SU-DHL-6 (cell line): ENCODE measurements at regions not wholly inside any gene's neighbourhood (a gene's known extent, or its start where the extent isn't known, plus 50 kb on each side); places are given as distances from the start of the nearest gene placed in this dataset.

Source experiments
- H2AFZ ChIP-seq: fragments of 200-600 bp; sonication (generic); 2 replicates; pipeline ENCODE4 v1.6.1; 2014; ENCODE audit warnings: low read depth, mild to moderate bottlenecking, moderate library complexity, mixed read lengths, antibody characterized with exemption, low read length; ENCODE audit not compliant: severe bottlenecking
- H3F3A ChIP-seq: fragments of 200-600 bp; shearing (Covaris generic); 2 replicates; pipeline ENCODE4 v1.6.0; 2016; ENCODE audit warnings: antibody characterized with exemption, mild to moderate bottlenecking; ENCODE audit not compliant: insufficient read depth
- H3K27ac ChIP-seq: fragments of 200-600 bp; sonication (generic); 2 replicates; pipeline ENCODE4 v1.5.1; 2016; ENCODE audit warnings: low read depth, mild to moderate bottlenecking, low read length, moderate library complexity, mixed read lengths
- H3K27me3 ChIP-seq: fragments of 200-600 bp; sonication (generic), shearing (Covaris generic); 2 replicates; pipeline ENCODE4 v1.6.0; 2014; ENCODE audit warnings: mild to moderate bottlenecking, low read length
- H3K36me3 ChIP-seq: fragments of 200-600 bp; sonication (generic); 2 replicates; pipeline ENCODE4 v1.6.1; 2014; ENCODE audit warnings: mild to moderate bottlenecking, low read length, mixed read lengths
- H3K4me2 ChIP-seq: fragments of 300-600, 200-600 bp; shearing (Covaris generic), sonication (generic); 2 replicates; pipeline ENCODE4 v1.6.0; 2014; ENCODE audit warnings: low read length, low read depth, mild to moderate bottlenecking; ENCODE audit not compliant: poor library complexity, severe bottlenecking
- H3K4me3 ChIP-seq: fragments of 200-600 bp; sonication (generic); 2 replicates; pipeline ENCODE4 v1.5.1; 2014; ENCODE audit warnings: antibody characterized with exemption, low read length, mild to moderate bottlenecking, mixed read lengths; ENCODE audit not compliant: insufficient read depth, poor library complexity, severe bottlenecking
- H3K79me2 ChIP-seq: fragments of 200-600 bp; sonication (generic); 2 replicates; pipeline ENCODE4 v1.6.1; 2014; ENCODE audit warnings: mild to moderate bottlenecking, low read length, moderate library complexity; ENCODE audit not compliant: insufficient read depth
- H3K9ac ChIP-seq: fragments of 200-600 bp; sonication (generic); 2 replicates; pipeline ENCODE4 v1.7.0; 2014; ENCODE audit warnings: mild to moderate bottlenecking, low read length
- H3K9me2 ChIP-seq: fragments of 200-600 bp; sonication (generic); replicated peaks from 2 replicates; pipeline ENCODE4 v1.6.1; 2014; ENCODE audit warnings: low read length; ENCODE audit not compliant: insufficient read depth
- H3K9me3 ChIP-seq: fragments of 200-600 bp; sonication (generic); 2 replicates; pipeline ENCODE4 v1.6.1; 2014; ENCODE audit warnings: low read length, mixed read lengths; ENCODE audit not compliant: insufficient read depth
- H4K20me1 ChIP-seq: fragments of 200-600 bp; sonication (generic); 2 replicates; pipeline ENCODE4 v1.6.1; 2014; ENCODE audit warnings: low read depth, mild to moderate bottlenecking, antibody characterized with exemption, low read length, moderate library complexity, mixed read lengths
- CTCF ChIP-seq: fragments of 200-600 bp; sonication (generic); IDR thresholded peaks from one replicate; pipeline ENCODE4 v1.5.1; 2017; ENCODE audit warnings: antibody characterized with exemption, mild to moderate bottlenecking, low read length, moderate library complexity; ENCODE audit not compliant: insufficient read depth, poor library complexity, severe bottlenecking
- EZH2phosphoT487 ChIP-seq: fragments of 200-600 bp; sonication (generic), shearing (Covaris generic); conservative IDR thresholded peaks from 2 replicates; pipeline ENCODE4 v1.6.1; 2018; ENCODE audit warnings: mild to moderate bottlenecking, antibody characterized with exemption, low read length, moderate library complexity, mixed read lengths

DNA sequence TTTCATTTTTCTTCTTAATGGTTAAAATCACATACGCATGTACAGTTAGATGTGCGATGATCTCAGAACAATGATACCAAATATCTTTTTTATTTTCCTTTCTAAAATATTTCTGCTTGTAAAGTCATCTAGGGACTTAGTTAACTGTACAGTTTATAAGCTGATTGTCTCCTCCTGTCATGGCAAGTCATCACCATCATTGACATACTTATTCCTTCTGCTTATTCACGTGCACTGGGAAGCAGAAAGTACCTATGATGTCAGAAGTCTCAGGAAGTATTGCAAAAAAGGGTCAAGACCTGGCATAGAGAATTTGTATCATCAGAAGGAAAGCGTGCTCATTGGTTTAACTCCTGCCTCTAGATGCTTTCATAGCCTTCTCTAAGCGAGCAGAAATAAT lies 154.2 kb downstream of the DSC3 start:
- H3K9ac ChIP-seq, result no peak overlapping the region
- no peak overlapping the region for H3K4me2 ChIP-seq
- TF ChIP-seq EZH2phosphoT487, result no peak
- TF ChIP-seq CTCF, result no peak
- no peaks in the 10 kb centered on the region for H3K9me3 ChIP-seq
- H2AFZ ChIP-seq, result no peak overlapping the region
- no peaks in the 10 kb centered on the region for H3K9me2 ChIP-seq
- H3K27me3 ChIP-seq, result no peaks in the 10 kb centered on the region
- no peaks in the 10 kb centered on the region for H3K36me3 ChIP-seq
- H3K79me2 ChIP-seq, result no peaks in the 10 kb centered on the region
- no peak overlapping the region for H3K27ac ChIP-seq
- no peaks in the 10 kb centered on the region for H4K20me1 ChIP-seq
- H3F3A ChIP-seq, result no peaks in the 10 kb centered on the region
- H3K4me3 ChIP-seq, result no peak overlapping the region

DNA sequence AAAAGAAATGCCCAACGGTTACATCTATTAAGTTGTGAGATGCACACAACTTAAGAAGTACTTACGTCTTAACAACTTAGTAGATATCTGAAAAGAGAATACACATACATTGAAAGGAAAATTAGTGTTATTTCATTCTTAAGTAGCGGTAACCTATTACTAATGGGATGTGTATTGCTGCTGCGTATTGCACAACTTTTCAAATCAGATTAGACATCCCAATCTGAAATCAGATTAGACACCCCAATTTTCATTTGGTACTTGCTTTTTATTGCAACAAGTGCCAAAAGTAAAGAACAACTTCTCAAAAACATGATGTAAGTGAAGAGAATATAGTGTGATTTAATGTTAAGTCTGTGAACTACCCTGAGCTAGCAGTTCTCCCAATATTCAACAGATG lies 155.5 kb downstream of the DSC3 start:
- Histone ChIP-seq H3K79me2 (no peaks in the 10 kb centered on the region), H3K27me3 (no peaks in the 10 kb centered on the region), H4K20me1 (no peaks in the 10 kb centered on the region), H3K9me3 (no peaks in the 10 kb centered on the region), H3K4me3 (no peak overlapping the region), H2AFZ (no peak overlapping the region), H3K27ac (no peak overlapping the region), H3K9me2 (no peaks in the 10 kb centered on the region), H3F3A (no peaks in the 10 kb centered on the region), H3K4me2 (no peak overlapping the region), H3K36me3 (no peaks in the 10 kb centered on the region), H3K9ac (no peak overlapping the region)
- TF ChIP-seq EZH2phosphoT487, result no peak
- no peak for TF ChIP-seq CTCF

DNA sequence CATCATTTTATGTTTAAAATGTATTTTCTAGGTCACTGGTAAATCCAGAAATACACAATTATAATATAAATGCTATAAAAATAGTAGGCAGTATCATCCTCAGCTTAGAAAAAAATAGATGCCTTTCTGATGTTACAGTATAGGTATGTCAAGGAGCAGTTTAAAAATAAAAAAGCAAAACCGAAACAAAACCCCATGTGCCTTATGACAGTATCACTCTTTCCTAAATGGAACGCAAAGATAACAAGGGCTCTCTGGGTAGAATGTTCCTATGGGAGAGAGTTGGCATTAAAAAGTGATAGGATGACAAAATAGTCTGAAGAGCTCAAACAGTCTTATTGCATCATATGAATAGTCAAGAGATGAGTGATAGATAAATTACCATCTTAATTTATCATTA lies 172.1 kb downstream of the DSC3 start:
- no peaks in the 10 kb centered on the region; the same call in 1 of the 2 replicates for H3K9me3 ChIP-seq
- H3F3A ChIP-seq, result no peaks in the 10 kb centered on the region
- no peaks in the 10 kb centered on the region for H3K36me3 ChIP-seq
- no peak overlapping the region for H3K4me3 ChIP-seq
- H3K4me2 ChIP-seq, result no peak overlapping the region
- H3K27ac ChIP-seq, result no peak overlapping the region
- no peak overlapping the region for H2AFZ ChIP-seq
- H4K20me1 ChIP-seq, result no peaks in the 10 kb centered on the region
- no peaks in the 10 kb centered on the region for H3K27me3 ChIP-seq
- H3K79me2 ChIP-seq, result no peaks in the 10 kb centered on the region
- no peaks in the 10 kb centered on the region for H3K9me2 ChIP-seq
- TF ChIP-seq EZH2phosphoT487, result no peak
- TF ChIP-seq CTCF, result no peak
- no peak overlapping the region for H3K9ac ChIP-seq

DNA sequence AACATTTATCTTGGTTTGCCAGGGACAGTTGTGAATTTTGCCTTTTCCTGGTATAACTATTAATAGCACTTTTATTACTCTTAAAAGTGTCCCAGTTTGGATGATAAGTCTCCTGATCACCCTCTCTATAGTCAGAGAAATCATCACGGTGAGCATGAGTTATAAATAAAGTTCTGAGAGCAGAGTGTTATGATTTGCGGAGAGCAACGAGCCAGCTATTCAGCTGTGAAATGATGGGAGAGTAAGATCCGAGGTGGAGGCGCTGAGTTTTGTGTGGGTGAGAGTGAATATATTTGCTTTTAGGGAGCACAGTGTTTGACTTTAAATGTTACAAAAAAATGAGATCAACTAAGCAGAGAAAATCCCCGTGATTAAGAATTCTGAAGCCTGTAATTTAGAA lies 179.6 kb downstream of the DSC3 start:
- H3K36me3 ChIP-seq, result no peaks in the 10 kb centered on the region

More for the DNA sequence above, 179.6 kb downstream of the DSC3 start:
- H4K20me1 ChIP-seq, result no peaks in the 10 kb centered on the region
- no peaks in the 10 kb centered on the region for H3K27me3 ChIP-seq
- no peak overlapping the region for H3K4me3 ChIP-seq
- no peak overlapping the region for H3K27ac ChIP-seq
- no peaks in the 10 kb centered on the region for H3K9me3 ChIP-seq
- no peak for TF ChIP-seq EZH2phosphoT487
- no peak for TF ChIP-seq CTCF
- H2AFZ ChIP-seq, result no peak overlapping the region
- no peak overlapping the region for H3K4me2 ChIP-seq
- no peaks in the 10 kb centered on the region for H3K9me2 ChIP-seq
- H3K9ac ChIP-seq, result no peak overlapping the region
- no peaks in the 10 kb centered on the region for H3F3A ChIP-seq
- no peaks in the 10 kb centered on the region for H3K79me2 ChIP-seq
